ENCODE measurements at regions not wholly inside any gene's neighbourhood (a gene's known extent, or its start where the extent isn't known, plus 50 kb on each side); places are given as distances from the start of the nearest gene placed in this dataset.
"Not testable (repeated sequence)": the region's sequence is repeated elsewhere in the genome, so short reads cannot be mapped to it uniquely, and the experiment has no call there.

DNA sequence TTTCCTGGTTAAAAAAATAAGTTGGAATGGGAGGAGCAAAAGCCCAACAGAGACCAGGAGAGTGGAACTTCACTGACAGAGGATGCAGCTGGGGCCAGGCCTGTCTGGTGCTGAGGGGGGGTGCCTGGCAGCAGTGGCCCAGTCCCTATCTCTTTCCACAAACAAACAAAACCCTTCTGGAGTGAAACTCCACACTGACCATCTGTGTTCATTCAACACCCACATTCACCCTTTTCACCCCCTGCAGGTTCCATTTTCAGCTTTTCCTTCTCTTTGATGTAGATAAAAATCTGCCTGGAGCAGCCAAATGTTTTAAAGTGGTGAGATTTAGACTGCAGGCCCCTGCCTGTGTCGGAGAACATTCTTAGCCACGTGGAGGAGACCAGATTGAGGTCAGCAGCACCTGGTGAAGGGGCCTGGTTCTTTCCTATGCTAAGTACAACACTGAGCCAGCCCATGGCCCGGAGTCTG, 161.4 kb upstream of the CDH11 start:
- DNase-seq = no peak

DNA sequence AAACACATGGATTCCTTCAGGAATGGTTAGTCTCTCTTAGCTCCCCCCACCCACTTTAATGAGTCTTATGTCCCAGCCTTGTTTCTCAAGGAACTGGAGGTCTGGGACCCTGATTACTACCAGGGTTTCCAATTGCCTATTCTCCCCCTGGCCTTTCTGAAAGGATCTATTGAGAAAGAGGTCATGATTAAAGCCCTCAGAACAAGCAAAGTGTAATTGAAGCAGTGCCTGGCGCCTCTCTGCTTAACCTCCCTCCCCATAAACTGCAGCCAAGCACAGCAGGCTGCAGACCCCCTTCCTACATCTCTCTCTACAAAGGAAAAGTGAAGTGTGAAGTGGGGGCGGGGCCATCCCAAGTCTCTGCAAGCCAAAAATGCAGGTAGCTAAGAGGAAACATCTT, 159.7 kb upstream of the CDH11 start:
- DNase-seq = no peak

GRCh38 chr16:65280845-65281512, 159.1 kb upstream of the CDH11 start:
- DNase-seq = no peak

- no peak for DNase-seq
Observed at GRCh38 chr16:65279576-65279975, 157.7 kb upstream of the CDH11 start.

- DNase-seq = no peak
Observed at GRCh38 chr16:65278874-65279273, 157.0 kb upstream of the CDH11 start.

- DNase-seq = no peak
Observed at GRCh38 chr16:65274566-65274965, 152.7 kb upstream of the CDH11 start.

GRCh38 chr16:65272699-65273414, 151.0 kb upstream of the CDH11 start:
- DNase-seq = no peak

DNA sequence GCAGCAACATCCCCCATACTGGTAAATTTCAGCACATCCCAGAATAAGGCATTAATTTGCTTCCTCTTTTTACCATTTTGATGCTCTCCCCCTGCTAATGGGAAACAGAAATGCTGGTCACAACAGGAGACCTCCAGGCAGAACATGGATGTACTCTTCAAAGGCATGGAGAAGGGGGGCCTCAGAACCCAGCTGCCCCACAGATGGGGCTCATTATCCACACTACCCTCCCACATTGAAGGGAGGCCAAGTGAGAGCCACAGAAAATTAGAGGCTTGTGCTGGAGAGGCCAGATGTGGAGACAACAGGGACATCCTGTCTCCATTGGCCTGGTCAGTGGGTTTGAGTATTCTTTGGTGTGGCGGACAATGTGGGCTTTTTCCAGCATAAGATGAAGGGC, 150.1 kb upstream of the CDH11 start:
- DNase-seq = no peak

DNA sequence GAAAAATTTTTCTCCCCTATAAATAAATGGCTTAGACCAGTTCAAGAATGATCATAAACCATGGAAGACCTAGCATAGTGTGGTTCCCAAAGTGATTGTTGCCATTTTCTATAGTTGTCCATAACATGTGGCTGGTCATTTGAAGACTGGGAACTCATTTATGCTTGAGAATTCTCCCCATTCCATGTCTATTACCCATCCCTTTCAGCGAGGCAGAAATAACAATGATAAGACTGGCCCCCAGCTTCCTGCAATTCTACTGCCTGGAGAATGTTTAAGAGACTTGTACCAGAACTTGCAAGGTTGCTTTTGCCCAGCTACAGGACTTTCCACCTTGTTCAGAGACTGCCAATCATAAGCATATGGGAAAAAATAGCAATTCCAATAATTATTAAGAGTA, 146.5 kb upstream of the CDH11 start:
- DNase-seq = no peak

GRCh38 chr16:65263896-65264295, 142.0 kb upstream of the CDH11 start:
- DNase-seq = no peak

DNA sequence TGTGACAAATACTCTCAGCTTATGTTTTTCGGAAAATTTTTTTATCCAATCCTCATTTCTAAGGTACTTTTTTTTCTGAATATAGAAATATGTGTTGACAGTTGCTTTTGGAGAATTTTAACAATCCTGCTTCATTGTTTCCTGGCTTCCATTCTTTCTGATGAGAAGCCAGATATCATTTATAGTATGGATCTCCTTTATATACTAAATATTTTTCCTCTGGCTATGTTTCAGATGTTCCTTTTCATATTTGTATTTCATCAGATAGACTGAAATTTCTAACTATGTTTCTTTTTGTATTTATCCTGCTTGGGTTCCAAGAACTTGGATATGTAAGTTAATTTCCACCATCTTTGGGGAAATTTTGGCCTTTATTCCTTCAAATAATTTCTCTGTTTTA, 138.9 kb upstream of the CDH11 start:
- no peak for DNase-seq

GRCh38 chr16:65254144-65254543, 132.3 kb upstream of the CDH11 start:
- no peak for DNase-seq

DNA sequence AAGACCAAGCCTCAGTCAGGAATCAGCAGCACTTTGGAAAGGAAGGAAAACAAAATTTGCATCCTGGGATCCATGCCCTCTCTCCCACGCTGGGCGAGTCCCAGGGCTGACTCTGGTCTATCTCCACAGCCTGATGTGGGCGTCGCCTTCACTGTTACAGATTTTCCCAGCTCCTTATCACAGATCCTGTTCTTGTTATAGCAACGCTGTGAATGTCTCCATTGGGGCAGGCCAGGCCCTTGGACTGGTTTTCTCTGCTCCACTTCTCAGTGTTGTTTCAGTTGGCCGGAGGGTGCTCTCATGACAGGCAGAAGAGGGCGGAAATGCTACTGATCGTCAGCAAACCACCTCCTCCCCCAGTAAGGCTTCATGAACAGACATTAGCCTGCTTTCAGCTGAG, 127.9 kb upstream of the CDH11 start:
- no peak for DNase-seq

- no peak for DNase-seq
Observed at GRCh38 chr16:65244787-65245186, 122.9 kb upstream of the CDH11 start.

DNA sequence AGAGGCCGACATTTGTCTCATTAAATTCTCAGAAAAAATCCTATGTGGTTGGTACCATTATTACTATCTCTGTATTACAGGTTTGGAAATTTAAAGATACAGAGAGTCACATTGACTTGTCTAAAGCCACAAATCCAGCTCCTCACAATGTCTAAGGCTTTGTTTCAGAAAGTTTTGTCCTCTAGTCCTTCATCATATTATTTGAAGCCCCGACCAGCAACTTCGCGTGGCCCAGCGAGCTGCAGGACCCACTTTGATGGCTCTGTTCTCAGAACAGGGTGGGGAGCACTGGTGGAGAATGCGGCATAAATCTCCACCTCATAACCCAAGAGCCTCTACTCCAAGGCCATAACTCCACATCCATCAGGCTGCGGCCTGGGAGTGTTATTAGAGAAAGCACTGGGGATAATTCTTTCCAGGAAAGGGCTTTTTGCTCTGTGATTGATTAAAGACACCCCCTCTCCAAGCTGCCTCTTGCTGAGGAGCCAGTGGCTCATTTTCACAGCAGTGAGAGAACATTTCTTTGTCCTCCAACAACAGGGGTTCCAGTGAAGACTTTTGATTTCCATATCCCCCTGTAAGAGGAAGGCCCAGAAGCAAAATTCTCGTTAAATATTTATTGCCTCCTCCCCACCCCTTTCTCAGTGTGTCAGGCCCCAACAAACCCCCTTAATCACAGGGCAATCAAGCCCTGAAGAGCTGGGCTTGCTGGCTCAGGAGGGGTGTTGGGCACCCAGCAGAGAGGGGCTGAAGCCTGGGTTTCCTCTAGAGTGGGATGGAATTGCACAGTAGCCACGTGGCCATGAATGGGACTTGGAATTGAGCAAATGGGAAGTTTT, 113.7 kb upstream of the CDH11 start:
- no peak for DNase-seq

DNA sequence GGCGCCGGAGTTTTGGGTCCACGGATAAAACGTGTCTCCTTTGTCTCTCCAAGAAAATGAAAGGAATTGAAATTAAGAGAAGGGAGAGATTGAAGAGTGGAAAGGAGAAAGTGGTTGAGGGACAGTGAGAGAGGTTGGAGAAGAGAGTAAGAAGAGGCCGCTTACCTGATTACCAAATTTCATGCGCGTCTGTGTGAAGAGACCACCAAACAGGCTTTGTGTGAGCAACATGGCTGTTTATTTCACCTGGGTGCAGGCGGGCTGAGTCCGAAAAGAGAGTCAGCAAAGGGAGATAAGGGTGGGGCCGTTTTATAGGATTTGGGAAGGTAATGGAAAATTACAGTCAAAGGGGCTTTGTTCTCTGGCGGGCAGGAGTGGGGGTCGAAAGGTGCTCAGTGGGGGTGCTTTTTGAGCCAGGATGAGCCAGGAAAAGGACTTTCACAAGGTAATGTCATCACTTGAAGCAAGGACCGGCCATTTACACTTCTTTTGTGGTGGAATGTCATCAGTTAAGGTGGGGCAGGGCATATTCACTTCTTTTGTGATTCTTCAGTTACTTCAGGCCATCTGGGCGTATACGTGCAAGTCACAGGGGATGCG, 113.0 kb upstream of the CDH11 start:
- not testable (repeated sequence) for DNase-seq

DNA sequence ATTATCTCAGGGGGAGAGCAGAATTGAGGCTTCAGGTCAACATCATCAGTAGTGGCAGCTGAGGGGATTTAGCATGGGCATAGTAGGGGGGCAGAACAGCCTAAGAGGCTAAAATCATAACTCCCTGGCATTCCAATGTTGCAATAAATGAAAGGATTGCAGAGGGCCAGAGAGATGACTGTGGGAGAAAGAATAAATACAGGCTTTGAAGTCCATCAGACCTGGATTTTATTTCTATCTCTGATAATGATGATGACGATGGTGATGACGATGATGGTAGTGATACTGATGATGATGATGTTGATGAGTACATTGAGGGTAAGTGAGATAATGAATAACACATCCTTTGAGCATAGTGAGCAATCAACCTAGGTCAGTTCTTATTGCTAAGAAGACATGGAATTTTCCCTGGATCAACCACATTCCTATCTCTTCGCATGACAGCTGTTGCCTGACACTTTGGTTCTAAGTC, 107.4 kb upstream of the CDH11 start:
- no peak for DNase-seq

- no peak for DNase-seq
Observed at GRCh38 chr16:65227150-65227835, 105.4 kb upstream of the CDH11 start.

DNA sequence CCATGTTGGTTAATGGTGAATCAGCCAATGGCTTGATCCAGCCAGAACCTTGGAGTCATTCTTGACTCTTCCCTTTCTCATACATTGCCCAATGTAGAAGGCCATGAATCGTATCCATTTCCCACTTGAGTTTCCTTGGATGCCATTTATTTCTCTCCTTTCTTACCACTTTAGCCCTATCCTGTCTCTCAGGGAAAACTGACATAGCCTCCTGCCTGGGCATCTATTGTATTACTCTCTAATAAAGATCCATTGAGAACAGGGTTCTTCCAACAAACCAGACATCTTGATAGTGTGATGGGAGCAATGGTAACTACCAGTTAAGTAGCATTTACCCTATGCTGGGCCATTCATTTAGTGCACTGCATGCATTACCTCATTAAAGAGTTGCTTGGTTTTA, 104.2 kb upstream of the CDH11 start:
- DNase-seq = no peak

GRCh38 chr16:65225488-65225887, 103.6 kb upstream of the CDH11 start:
- no peak for DNase-seq

DNA sequence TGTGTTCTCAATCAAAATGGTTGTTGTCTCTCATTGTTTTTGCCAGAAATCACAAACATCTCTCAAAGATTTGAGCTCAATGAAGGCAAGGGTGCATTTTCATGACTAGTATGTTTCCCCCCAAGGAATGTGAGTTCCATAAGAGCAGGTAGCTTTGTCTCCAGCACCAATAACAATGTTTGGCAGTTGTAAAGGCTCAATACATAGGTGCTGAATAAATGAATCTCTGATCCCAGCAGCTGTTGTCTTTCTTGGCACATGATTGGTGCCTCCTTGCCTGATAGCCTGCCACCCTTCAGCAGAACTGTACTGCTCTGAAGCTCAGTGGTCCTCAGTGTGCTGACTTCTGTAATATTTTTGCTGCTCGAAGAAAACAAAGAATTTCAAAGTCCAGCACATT, 103.1 kb upstream of the CDH11 start:
- no peak for DNase-seq

GRCh38 chr16:65224471-65224870, 102.6 kb upstream of the CDH11 start:
- no peak for DNase-seq

- DNase-seq = no peak
Observed at GRCh38 chr16:65223335-65223734, 101.5 kb upstream of the CDH11 start.
